GDM1 (cell line): ENCODE measurements at regions not wholly inside any gene's neighbourhood (a gene's known extent, or its start where the extent isn't known, plus 50 kb on each side); places are given as distances from the start of the nearest gene placed in this dataset.
"Not testable (repeated sequence)": the region's sequence is repeated elsewhere in the genome, so short reads cannot be mapped to it uniquely, and the experiment has no call there.

Source experiments
- DNase-seq: peaks from one replicate; lab custom pipeline; 2025; lab: John Stamatoyannopoulos, UW

DNA sequence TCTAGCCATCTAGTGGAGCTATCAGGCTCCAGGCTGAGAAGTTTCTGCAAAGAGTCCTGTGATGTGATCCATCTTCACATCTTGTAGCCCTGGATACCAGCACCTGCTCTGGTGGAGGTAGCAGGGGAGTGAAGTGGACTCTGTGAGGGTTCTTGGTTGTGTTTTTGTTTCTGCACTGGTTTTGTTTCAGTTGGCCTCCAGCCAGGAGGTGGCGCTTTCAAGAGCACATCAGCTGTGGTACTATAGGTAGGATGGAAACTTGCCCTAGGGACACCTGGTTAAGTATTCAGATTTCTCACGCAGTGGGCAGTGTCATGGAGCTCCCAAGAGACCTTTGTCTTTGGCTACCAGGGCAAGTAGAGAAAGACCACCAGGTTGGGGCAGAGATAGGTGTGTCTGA is 257.5 kb upstream of the SLC7A11 start:
- no peak for DNase-seq

GRCh38 chr4:138494931-138495330 is 252.8 kb upstream of the SLC7A11 start:
- DNase-seq, result no peak

DNA sequence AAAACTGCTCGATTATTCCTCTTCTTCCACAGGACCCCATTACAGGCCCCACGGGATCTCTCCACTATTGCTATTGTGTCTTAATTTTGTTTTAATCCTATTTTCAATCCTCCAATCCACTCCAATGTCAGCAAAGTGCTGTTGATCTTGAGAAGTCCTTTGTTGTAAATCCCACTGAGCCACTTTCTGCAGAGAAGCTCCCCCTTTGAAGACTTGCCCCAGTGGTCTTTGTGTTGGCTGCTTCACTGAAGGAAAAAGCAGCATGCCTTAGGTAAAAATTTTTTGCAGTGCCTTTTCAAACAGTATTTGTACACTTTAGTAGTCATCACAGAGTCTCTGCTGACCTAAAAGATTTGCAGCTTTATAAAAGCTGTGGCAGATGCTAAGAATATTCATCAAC is 252.0 kb upstream of the SLC7A11 start:
- no peak for DNase-seq

DNA sequence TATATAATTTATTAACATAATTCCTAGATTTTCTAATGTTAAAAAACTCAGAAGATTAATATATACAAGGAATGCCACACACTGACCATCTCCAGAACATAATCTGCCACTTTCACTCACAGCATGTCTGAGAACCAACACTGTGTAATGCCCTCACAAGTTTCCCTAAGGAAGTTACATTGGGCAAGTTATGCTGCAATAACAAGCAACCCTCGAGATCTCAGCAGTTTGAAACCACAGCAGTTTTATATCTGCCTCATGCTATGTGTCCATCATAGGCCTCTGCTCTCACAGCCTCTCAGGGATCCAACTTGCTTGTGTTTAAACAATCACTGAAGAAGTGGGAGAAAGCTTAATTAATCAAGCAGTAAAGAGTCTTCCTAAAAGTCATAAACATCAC is 250.0 kb upstream of the SLC7A11 start:
- no peak for DNase-seq

DNA sequence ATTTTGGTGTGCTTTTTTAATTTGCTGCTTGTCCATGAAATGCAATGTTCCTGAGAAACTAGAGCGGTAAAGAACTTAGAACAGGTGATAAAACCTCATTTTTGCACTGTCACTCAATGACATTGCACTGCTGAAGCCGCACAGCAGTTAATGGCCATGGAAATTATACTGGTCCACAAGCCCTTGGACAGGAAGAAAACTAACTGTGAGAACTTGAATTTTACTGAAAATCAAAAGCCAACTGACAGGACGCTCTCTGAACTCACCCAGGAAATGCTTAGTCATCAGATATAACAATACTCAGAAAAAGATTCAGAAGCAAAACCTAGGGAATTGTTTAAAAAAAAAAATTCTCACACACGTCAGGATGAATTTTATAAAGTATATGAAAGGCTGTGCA is 246.4 kb upstream of the SLC7A11 start:
- DNase-seq, result no peak

GRCh38 chr4:138487670-138488069 is 245.5 kb upstream of the SLC7A11 start:
- DNase-seq, result no peak

DNA sequence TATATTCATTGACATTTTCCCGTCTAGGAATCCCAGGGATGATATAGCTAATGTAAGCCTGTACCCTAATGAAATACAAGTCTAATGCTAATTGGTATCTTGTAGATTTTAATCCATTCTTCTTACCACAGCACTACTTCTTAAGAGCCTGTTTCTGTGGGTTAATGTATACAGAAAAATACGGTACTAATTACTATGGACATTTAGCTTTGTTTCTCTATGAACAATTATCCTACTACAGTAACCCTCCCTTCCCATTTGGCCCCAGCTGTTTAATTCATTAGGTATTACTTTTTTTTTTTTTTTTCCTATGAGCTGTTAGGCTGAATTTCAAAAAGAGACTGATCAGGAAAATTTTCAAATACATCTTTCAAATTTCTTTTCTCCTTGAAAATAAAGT is 245.1 kb upstream of the SLC7A11 start:
- DNase-seq, result no peak

GRCh38 chr4:138485498-138485897 is 243.3 kb upstream of the SLC7A11 start:
- DNase-seq, result no peak

- DNase-seq, result no peak
These were observed 233.0 kb upstream of the SLC7A11 start for GRCh38 chr4:138475116-138475515.

DNA sequence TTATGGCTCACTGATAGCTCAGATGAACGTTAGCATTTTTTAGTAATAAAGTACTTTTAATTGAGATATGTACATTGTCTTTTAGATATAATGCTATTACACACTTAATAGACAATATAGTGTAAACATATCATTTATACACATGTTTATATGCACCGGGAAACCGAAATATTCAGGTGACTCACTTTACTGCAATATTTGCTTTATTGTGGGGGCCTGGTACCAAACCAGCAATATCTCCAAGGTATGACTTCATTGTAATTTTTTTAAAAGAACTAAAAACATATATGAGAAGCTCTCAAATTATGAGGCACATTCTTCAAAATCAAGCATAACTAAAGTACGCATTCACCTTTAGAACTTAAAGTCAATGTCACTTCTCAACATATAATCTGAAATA is 231.2 kb upstream of the SLC7A11 start:
- no peak for DNase-seq

DNA sequence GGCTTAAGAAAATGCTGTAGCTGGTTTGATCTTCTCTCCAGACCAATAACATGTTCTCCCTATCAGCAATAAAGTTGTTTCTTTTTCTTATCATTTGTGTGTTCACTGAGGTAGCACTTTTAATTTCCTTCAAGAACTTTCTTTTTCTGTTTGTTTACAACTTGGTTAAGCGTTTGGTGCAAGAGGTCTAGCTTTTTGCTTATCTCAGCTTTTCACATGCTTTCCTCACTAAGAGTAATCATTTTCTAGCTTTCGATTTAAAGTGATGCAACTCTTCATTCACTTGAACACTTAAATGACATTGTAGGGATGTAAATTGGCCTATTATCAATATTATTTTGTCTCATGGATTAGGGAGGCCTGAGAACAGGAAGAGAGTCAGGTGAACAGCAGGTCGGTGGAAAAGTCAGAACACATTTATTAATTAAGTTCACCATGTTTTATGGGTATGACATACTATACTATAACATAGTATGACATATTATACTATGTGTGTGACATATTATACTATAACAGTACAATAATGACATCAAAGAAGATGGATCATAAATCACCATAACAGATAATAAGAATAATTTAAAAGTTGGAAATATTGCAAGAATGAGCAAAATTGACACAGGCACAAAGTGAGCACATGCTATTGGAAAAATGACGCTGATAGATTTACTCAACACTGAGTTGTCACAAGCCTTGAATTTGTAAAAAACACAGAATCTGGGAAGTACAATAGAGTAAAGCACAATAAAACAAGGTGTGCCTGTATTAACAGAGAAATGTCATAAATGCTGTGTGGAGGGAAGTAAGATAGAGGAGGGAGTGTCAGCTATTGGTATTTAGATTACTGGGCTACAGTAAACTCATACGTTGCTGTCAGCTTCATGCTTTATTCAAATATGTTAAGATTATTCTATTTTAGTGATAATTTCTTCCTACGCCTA is 218.6 kb upstream of the SLC7A11 start:
- DNase-seq, result no peak

GRCh38 chr4:138458751-138459150 is 216.6 kb upstream of the SLC7A11 start:
- DNase-seq, result no peak

- not testable (repeated sequence) for DNase-seq
These were observed 214.2 kb upstream of the SLC7A11 start for GRCh38 chr4:138456349-138456748.

DNA sequence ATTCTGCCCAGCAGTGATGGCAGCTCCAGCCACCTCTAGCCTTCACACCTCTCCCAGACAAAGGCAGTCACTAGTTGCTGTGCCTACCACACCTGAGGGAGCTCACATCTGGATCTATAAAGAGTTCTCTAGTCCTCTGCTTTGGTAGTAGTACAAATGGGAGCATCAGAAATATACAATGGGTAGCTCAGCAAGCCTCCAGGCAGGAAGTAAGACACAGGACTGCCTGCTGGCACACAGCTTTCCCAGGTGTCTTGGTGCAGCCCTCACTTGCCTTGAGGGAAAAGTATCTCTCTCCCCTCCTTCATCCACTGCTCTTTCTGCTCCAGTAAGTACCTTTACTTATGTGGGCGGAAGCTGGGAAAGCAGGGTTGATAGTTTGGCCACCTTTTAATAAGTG is 212.9 kb upstream of the SLC7A11 start:
- DNase-seq, result no peak

GRCh38 chr4:138452826-138453225 is 210.7 kb upstream of the SLC7A11 start:
- no peak for DNase-seq

DNA sequence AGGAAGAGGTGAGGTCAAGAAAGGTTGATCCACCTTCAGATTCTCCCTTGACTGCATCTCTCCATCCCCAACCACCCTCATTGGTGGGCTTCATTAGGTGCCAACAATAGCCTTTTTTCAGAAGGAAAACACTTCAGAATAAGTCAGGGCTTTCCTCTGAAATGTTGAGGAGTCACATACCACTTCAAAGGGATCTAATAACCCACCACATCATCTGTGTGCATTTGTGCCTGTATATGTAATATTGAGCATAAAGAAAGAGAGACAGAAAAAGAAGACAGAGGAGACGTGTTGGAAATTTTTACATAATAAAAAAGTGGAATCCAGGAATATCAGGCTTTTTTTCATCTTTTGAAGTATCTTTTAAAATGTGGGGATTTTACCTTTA is 209.1 kb upstream of the SLC7A11 start:
- DNase-seq, result no peak

DNA sequence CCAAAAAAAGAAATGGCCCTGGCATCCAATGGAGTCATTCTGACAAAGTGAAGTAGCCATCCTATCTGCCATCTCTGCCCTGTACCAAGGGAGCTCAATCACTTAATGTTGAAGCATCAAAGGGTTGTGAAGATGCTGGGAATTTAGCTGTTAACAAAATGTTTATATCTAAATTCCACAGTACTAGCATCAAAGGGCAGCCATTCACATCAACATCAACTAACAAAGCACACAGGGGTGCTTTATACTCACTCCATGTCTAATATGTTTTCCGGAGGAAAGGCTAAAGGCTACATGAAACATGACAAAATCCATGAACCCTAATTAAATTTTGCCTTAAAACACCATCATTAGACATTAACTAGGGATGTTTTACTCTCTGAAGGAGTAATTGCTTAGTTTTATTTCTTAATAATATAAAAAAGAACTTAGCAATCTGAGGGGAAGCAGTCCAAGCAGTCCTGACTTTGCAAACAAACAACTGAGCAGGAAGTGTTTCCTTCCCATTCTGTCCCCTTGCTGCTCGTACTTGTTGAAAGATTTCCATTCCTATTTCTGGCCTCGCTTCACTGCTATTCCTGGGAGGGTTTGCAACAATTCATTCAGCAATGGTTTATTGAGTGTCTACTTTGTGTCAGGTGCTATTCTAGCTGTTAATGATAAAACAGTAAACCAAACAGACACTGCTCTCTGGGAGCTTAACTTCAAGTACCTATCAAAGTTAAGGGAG is 208.6 kb upstream of the SLC7A11 start:
- no peak for DNase-seq

- DNase-seq, result no peak
These were observed 207.8 kb upstream of the SLC7A11 start for GRCh38 chr4:138449938-138450337.

DNA sequence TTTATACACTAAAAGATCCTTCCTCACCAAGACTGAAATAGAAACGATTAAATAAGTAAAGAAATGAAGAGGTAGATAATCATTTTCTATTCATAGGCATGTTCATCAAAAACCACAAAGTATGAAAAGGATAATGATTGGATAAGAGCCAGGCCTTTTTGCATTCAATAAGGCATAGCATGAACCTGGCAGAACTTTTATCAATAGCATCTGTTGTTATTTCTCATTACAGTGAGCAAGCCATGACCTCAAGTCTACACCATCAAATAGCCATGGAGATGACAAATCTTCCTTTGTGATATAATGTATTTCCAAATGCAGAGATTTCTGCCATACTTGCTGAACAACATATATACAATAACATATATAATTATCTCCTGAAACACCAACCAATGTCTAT is 206.0 kb upstream of the SLC7A11 start:
- DNase-seq, result no peak

DNA sequence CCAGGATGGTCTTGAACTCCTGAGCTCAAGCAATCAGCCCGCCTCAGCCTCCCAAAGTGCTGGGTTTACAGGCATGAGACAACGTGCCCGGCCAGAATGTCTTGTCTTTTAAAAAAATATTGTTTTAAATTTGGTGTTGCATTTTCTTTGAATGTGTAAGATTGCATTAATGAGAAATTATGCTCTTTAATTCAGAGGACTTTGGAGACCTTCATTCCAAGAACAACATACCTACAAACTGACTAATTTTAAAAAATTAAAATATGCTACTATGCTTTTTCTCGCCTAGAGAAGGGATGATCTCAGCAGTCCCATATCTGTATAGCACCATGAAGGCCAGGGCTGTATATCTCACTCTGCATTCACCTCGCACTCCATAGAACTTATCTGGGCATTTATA is 204.3 kb upstream of the SLC7A11 start:
- DNase-seq, result no peak

DNA sequence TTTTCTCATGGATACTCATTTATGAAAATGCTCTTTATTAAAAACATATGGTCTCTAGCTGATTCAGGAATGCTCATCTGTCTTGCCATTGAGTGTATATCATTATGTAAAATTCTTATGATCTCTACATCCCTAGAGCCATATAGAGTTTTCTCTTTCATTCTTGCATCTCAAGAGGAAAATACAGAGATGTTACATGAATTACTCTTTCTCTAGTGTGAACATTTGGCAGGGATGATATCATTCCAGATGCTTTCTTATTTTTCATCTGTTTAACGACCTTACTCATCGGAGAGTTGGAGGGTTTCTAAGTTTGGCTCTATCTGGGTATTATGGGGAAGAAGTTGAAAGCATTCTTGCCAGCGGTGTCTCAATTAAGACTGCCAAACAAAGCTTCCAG is 202.9 kb upstream of the SLC7A11 start:
- DNase-seq, result no peak

- no peak for DNase-seq
These were observed 202.1 kb upstream of the SLC7A11 start for GRCh38 chr4:138444260-138444659.

- no peak for DNase-seq
These were observed 197.0 kb upstream of the SLC7A11 start for GRCh38 chr4:138439143-138439581.
